Tibial nerve (tissue), 4 donors: ENCODE measurements at regions not wholly inside any gene's neighbourhood (a gene's known extent, or its start where the extent isn't known, plus 50 kb on each side); places are given as distances from the start of the nearest gene placed in this dataset.

ENCODE experiments used
- DNase-seq, 2 donors: peaks; one replicate each; pipeline ENCODE4 v3.0.0-alpha.2; 2019; ENCODE audit warnings: low spot score in 2 of 2
- H3K27ac ChIP-seq, 4 donors: fragments of 200-600 bp; sonication (generic) in 3 of 4; one replicate each; pipeline ENCODE4 v1.5.1; 2017 to 2019; ENCODE audit warnings: mild to moderate bottlenecking in 1 of 4
- H3K27me3 ChIP-seq, 2 donors: fragments of 200-600 bp; sonication (generic) in 1 of 2; one replicate each; pipeline versions ENCODE4 v1.5.1 to v1.6.0; 2017 to 2019
- H3K36me3 ChIP-seq, 3 donors: fragments of 200-600 bp; sonication (generic); one replicate each; pipeline ENCODE4 v1.5.1; 2018 to 2019
- H3K4me1 ChIP-seq, 4 donors: fragments of 200-600 bp; sonication (generic) in 3 of 4; one replicate each; pipeline ENCODE4 v1.5.1; 2017 to 2019
- H3K4me3 ChIP-seq, 4 donors: fragments of 200-600 bp; sonication (generic) in 3 of 4; one replicate each; pipeline ENCODE4 v1.5.1; 2017 to 2019; ENCODE audit warnings: mild to moderate bottlenecking in 1 of 4, moderate library complexity in 1 of 4
- H3K9me3 ChIP-seq, 4 donors: fragments of 200-600 bp; sonication (generic) in 3 of 4; one replicate each; pipeline ENCODE4 v1.5.1; 2017 to 2019
- EP300 ChIP-seq, 2 donors: sonication (generic); formaldehyde crosslinking; IDR thresholded peaks; one replicate each; pipeline ENCODE4 v1.6.1; 2017; ENCODE audit warnings: antibody characterized with exemption in 2 of 2, mild to moderate bottlenecking in 1 of 2
- POLR2A ChIP-seq, 2 donors: fragments of 450-650 bp; IDR thresholded peaks; one replicate each; pipeline ENCODE4 v1.6.1; 2017; ENCODE audit warnings: antibody characterized with exemption in 2 of 2, mild to moderate bottlenecking in 2 of 2, moderate library complexity in 2 of 2
- WGBS, 2 donors: methylation state at CpG; one replicate each; pipeline ENCODE4 v1.1.5; 2018; 5-methylcytosine and 5-hydroxymethylcytosine counted together
- TF ChIP-seq, protein P1 (sequence below), 5 experiments: fragments of 200-600 bp in 3 of 5; fragments of 450-650 bp in 2 of 5; sonication (generic) in 3 of 5; IDR thresholded peaks; one replicate each; pipeline ENCODE4 v1.5.1; 2016 to 2019; ENCODE audit warnings: antibody characterized with exemption in 5 of 5, mild to moderate bottlenecking in 3 of 5, moderate library complexity in 2 of 5

DNA sequence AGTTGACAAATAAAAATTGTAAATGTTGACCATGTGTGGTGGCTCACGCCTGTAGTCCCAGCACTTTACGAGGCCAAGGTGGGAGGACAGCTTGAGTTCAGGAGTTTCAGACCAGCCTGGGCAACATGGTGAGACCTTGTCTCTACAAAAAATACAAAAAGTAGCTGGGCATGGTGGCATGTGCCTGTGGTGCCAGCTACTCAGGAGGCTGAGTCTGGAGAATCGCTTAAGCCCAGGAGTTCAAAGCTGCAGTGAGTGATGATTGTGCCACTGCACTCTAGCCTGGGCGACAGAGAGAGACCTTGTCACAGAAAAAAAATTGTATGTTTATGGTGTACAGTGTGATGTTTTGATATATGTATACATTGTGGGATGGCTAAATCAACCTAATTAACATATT, 119.6 kb downstream of the NPIPB5 start:
- Histone ChIP-seq H3K27ac (no peak overlapping the region), H3K36me3 (no peaks in the 10 kb centered on the region), H3K27me3 (no peaks in the 10 kb centered on the region), H3K9me3 (peaks cover 0 to 4% (median 0%) of the 10 kb centered on the region in 4 donors), H3K4me3 (no peak overlapping the region), H3K4me1 (no peaks in the 10 kb centered on the region)
- no peak for DNase-seq
- WGBS, 2 donors: 88 to 90% methylated on average over 4 of the region's 4 CpGs
- TF ChIP-seq, protein P1, sequence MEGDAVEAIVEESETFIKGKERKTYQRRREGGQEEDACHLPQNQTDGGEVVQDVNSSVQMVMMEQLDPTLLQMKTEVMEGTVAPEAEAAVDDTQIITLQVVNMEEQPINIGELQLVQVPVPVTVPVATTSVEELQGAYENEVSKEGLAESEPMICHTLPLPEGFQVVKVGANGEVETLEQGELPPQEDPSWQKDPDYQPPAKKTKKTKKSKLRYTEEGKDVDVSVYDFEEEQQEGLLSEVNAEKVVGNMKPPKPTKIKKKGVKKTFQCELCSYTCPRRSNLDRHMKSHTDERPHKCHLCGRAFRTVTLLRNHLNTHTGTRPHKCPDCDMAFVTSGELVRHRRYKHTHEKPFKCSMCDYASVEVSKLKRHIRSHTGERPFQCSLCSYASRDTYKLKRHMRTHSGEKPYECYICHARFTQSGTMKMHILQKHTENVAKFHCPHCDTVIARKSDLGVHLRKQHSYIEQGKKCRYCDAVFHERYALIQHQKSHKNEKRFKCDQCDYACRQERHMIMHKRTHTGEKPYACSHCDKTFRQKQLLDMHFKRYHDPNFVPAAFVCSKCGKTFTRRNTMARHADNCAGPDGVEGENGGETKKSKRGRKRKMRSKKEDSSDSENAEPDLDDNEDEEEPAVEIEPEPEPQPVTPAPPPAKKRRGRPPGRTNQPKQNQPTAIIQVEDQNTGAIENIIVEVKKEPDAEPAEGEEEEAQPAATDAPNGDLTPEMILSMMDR (IDR thresholded peaks at IDR 0.05): no peak
- TF ChIP-seq POLR2A (IDR thresholded peaks at IDR 0.05): no peak
- no peak for TF ChIP-seq EP300 (IDR thresholded peaks at IDR 0.05)

DNA sequence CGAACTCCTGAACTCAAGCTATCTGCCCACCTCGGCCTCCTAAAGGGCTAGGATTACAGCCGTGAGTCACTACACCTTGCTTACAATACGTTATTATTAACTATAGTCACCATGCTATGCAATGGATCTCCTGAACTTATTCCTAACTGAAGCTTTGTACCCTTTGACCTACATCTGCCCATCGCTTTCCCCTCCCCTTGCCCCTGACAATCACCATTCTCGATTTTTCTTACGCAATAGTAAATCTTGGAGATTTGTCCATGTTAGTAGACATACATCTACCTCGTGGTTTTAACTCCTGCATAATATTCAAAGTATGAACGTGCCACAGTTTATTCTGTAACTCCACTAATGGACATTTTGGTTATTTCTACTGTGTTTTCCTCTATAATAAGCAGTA, 120.6 kb downstream of the NPIPB5 start:
- TF ChIP-seq, protein P1 (IDR thresholded peaks at IDR 0.05): no peak
- TF ChIP-seq EP300 (IDR thresholded peaks at IDR 0.05) (no peak), POLR2A (IDR thresholded peaks at IDR 0.05) (no peak)
- H3K4me3 ChIP-seq: no peak overlapping the region
- H3K27ac ChIP-seq: no peak overlapping the region
- no peaks in the 10 kb centered on the region for H3K9me3 ChIP-seq
- H3K27me3 ChIP-seq: no peaks in the 10 kb centered on the region
- H3K36me3 ChIP-seq: no peaks in the 10 kb centered on the region
- DNase-seq: no peak
- H3K4me1 ChIP-seq: no peaks in the 10 kb centered on the region
- 85 to 86% methylated on average over 9 of the region's 9 CpGs for WGBS, 2 donors

DNA sequence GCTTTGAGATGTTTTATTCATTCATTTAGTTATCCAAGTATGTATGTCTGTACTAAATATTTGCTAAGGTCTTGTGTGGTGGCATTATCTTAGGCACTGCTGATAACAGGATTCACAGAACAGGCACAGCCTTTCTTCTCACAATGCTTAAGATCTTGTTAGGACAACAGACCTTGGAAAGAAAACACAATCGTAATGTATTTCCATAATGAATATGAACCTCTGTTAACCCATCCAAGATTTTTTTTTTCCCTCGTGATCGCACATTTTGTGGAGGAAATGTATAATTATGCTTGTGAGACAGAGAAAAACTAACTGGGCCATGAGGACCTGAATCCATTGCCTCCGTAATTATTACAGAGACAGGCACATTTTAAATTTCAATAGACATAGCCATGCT, 121.9 kb downstream of the NPIPB5 start:
- Histone ChIP-seq H3K36me3 (no peaks in the 10 kb centered on the region), H3K27me3 (no peaks in the 10 kb centered on the region), H3K4me3 (no peak overlapping the region), H3K4me1 (no peaks in the 10 kb centered on the region), H3K27ac (no peak overlapping the region), H3K9me3 (peaks cover 0 to 4% (median 2%) of the 10 kb centered on the region in 4 donors)
- 53 to 57% methylated on average over 4 of the region's 4 CpGs for WGBS, 2 donors
- DNase-seq: no peak
- TF ChIP-seq, protein P1 (IDR thresholded peaks at IDR 0.05): no peak
- TF ChIP-seq POLR2A (IDR thresholded peaks at IDR 0.05) (no peak), EP300 (IDR thresholded peaks at IDR 0.05) (no peak)

DNA sequence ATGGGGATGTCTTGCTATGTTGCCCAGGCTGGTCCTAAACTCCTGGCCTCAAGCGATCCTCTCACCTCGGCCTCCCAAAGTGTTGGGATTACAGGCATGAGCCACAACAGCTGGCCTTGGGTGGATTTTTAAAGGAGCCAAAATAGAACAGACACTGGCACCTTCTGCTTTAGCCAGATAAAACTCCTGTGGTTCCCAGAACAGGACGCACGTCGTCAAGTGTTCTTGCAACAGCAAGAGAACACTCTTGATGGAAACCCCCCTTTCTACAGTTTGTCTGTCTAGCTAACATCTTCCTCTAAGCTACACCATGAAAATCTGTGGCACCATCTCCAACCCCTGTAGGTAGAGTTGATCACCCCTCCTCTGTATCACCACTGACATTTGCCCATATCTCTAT, 122.6 kb downstream of the NPIPB5 start:
- no peak overlapping the region for H3K27ac ChIP-seq
- 86 to 87% methylated on average over 5 of the region's 5 CpGs for WGBS, 2 donors
- H3K9me3 ChIP-seq: peaks cover 0 to 7% (median 3%) of the 10 kb centered on the region in 4 donors
- H3K36me3 ChIP-seq: no peaks in the 10 kb centered on the region
- no peaks in the 10 kb centered on the region for H3K4me1 ChIP-seq
- DNase-seq: no peak
- H3K4me3 ChIP-seq: no peak overlapping the region
- TF ChIP-seq POLR2A (IDR thresholded peaks at IDR 0.05): no peak
- TF ChIP-seq, protein P1 (IDR thresholded peaks at IDR 0.05): no peak
- no peak for TF ChIP-seq EP300 (IDR thresholded peaks at IDR 0.05)
- H3K27me3 ChIP-seq: no peaks in the 10 kb centered on the region

DNA sequence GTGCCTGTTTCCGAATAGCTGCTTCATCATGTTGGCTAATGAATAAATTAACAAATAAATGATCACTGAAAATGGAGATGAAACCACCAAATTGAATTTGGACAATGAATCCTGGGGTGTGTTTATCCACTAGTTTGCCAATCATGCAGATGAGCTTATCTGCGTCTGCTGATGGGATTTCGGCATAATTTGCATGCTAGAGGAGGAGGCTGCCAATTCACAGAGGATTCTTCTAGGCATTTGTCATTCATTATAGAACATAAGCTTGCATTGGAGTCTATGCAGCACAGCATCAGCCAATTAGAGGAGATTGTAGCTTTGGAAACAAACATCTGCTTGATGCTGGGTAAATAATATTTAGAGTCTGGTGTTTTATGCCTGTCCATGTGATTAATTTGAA, 123.1 kb downstream of the NPIPB5 start:
- no peak overlapping the region for H3K27ac ChIP-seq
- DNase-seq: no peak
- H3K4me3 ChIP-seq: no peak overlapping the region
- WGBS, 2 donors: 52 to 60% methylated on average over 3 of the region's 3 CpGs
- no peaks in the 10 kb centered on the region for H3K27me3 ChIP-seq
- TF ChIP-seq EP300 (IDR thresholded peaks at IDR 0.05): no peak
- TF ChIP-seq, protein P1 (IDR thresholded peaks at IDR 0.05): no peak
- H3K36me3 ChIP-seq: no peaks in the 10 kb centered on the region
- no peaks in the 10 kb centered on the region for H3K4me1 ChIP-seq
- peaks cover 0 to 7% (median 3%) of the 10 kb centered on the region in 4 donors for H3K9me3 ChIP-seq
